Smooth muscle cell (in vitro differentiated cells): ENCODE measurements at regions not wholly inside any gene's neighbourhood (a gene's known extent, or its start where the extent isn't known, plus 50 kb on each side); places are given as distances from the start of the nearest gene placed in this dataset.

Experiments
- DNase-seq: peaks from one replicate; lab custom pipeline; 2025; ENCODE audit not compliant: unreplicated experiment; lab: John Stamatoyannopoulos, UW
- H2AFZ ChIP-seq: fragments of 200-600 bp; sonication (generic); 2 replicates; pipeline ENCODE4 v1.6.0; 2016; ENCODE audit warnings: antibody characterized with exemption, low read depth, mild to moderate bottlenecking
- H3F3A ChIP-seq: fragments of 200-600 bp; sonication (generic); 2 replicates; pipeline ENCODE4 v1.6.0; 2017; ENCODE audit warnings: antibody characterized with exemption, low read depth
- H3K27ac ChIP-seq: fragments of 200-600 bp; sonication (generic); 2 replicates; pipeline ENCODE4 v1.5.1; 2016; ENCODE audit warnings: low read depth, mild to moderate bottlenecking
- H3K27me3 ChIP-seq: fragments of 200-600 bp; sonication (generic); 2 replicates; pipeline ENCODE4 v1.6.1; 2016; ENCODE audit warnings: low read depth, mild to moderate bottlenecking
- H3K36me3 ChIP-seq: fragments of 200-600 bp; sonication (generic); 2 replicates; pipeline ENCODE4 v1.5.1; 2016; ENCODE audit warnings: low read depth
- H3K4me1 ChIP-seq: fragments of 200-600 bp; sonication (generic); 2 replicates; pipeline ENCODE4 v1.5.1; 2016; ENCODE audit warnings: low read depth
- H3K4me2 ChIP-seq: fragments of 200-600 bp; sonication (generic); 2 replicates; pipeline ENCODE4 v1.6.0; 2016; ENCODE audit warnings: mild to moderate bottlenecking
- H3K4me3 ChIP-seq: fragments of 200-600 bp; sonication (generic); 2 replicates; pipeline ENCODE4 v1.5.1; 2016; ENCODE audit warnings: mild to moderate bottlenecking
- H3K79me2 ChIP-seq: fragments of 200-600 bp; sonication (generic); 2 replicates; pipeline ENCODE4 v1.6.0; 2016; ENCODE audit warnings: low read depth, mild to moderate bottlenecking
- H3K9ac ChIP-seq: fragments of 200-600 bp; sonication (generic); 2 replicates; pipeline ENCODE4 v1.6.0; 2016; ENCODE audit warnings: low read depth
- H3K9me3 ChIP-seq: fragments of 200-600 bp; sonication (generic); replicated peaks from 2 replicates; pipeline ENCODE4 v1.5.1; 2016; ENCODE audit warnings: low read depth
- H4K20me1 ChIP-seq: fragments of 200-600 bp; sonication (generic); 2 replicates; pipeline ENCODE4 v1.6.0; 2016; ENCODE audit warnings: low read depth
- WGBS: methylation state at CpG from one replicate; pipeline ENCODE4 v1.1.7; 2016; ENCODE audit warnings: low lambda C conversion rate; 5-methylcytosine and 5-hydroxymethylcytosine counted together
- TF ChIP-seq, protein P1 (sequence below): fragments of 200-600 bp; sonication (generic); IDR thresholded peaks from 2 replicates; pipeline ENCODE4 v1.5.1; 2017; ENCODE audit warnings: borderline replicate concordance, mild to moderate bottlenecking, antibody characterized with exemption; ENCODE audit not compliant: insufficient read depth, poor library complexity, severe bottlenecking

DNA sequence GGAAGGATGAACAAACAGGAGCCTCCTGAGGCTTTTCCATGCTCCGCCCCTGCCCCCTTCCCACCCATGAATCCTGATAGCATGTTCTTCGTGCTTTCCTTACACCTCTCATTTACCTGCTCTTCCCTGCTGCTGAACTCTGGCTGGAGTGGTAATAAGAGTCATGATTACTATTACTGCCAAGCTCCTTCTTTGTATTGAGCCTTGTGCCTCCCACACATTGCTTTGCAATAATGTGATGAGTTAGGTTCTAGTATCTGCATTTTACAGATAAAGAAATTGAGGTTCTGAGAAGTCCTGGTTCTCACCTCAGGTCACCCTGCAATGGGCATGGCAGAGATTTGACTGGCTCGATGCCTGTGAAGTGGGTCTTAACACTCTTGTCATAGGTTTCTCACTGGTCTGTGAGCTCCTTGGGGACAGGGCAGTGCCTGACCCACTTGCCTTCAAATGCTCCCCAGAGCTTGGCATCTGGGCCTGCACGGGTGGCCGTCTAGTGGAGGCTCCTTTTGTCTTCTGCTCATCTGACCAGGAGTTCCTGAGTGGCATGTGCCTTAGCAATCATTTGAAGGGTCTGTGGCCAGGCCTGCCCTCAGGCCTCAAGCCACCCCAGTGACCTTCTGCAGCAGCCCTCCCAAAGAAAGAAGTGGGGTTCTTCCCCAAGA, 309.2 kb upstream of the ZMIZ1 start:
- no peak for DNase-seq
- no peaks in the 10 kb centered on the region for H3K79me2 ChIP-seq
- H3F3A ChIP-seq, result peaks cover 33% of the 10 kb centered on the region
- no peak overlapping the region for H3K4me2 ChIP-seq
- no peak overlapping the region for H3K9ac ChIP-seq
- H4K20me1 ChIP-seq, result no peaks in the 10 kb centered on the region
- H3K36me3 ChIP-seq, result no peaks in the 10 kb centered on the region
- 75% methylated on average over 5 of the region's 5 CpGs for WGBS
- peaks cover 12% of the 10 kb centered on the region for H3K4me1 ChIP-seq
- no peak overlapping the region for H3K4me3 ChIP-seq
- H3K9me3 ChIP-seq, result no peaks in the 10 kb centered on the region
- no peaks in the 10 kb centered on the region for H3K27me3 ChIP-seq
- no peak overlapping the region for H2AFZ ChIP-seq
- TF ChIP-seq, protein P1, sequence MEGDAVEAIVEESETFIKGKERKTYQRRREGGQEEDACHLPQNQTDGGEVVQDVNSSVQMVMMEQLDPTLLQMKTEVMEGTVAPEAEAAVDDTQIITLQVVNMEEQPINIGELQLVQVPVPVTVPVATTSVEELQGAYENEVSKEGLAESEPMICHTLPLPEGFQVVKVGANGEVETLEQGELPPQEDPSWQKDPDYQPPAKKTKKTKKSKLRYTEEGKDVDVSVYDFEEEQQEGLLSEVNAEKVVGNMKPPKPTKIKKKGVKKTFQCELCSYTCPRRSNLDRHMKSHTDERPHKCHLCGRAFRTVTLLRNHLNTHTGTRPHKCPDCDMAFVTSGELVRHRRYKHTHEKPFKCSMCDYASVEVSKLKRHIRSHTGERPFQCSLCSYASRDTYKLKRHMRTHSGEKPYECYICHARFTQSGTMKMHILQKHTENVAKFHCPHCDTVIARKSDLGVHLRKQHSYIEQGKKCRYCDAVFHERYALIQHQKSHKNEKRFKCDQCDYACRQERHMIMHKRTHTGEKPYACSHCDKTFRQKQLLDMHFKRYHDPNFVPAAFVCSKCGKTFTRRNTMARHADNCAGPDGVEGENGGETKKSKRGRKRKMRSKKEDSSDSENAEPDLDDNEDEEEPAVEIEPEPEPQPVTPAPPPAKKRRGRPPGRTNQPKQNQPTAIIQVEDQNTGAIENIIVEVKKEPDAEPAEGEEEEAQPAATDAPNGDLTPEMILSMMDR, result no peak
- no peak overlapping the region for H3K27ac ChIP-seq

DNA sequence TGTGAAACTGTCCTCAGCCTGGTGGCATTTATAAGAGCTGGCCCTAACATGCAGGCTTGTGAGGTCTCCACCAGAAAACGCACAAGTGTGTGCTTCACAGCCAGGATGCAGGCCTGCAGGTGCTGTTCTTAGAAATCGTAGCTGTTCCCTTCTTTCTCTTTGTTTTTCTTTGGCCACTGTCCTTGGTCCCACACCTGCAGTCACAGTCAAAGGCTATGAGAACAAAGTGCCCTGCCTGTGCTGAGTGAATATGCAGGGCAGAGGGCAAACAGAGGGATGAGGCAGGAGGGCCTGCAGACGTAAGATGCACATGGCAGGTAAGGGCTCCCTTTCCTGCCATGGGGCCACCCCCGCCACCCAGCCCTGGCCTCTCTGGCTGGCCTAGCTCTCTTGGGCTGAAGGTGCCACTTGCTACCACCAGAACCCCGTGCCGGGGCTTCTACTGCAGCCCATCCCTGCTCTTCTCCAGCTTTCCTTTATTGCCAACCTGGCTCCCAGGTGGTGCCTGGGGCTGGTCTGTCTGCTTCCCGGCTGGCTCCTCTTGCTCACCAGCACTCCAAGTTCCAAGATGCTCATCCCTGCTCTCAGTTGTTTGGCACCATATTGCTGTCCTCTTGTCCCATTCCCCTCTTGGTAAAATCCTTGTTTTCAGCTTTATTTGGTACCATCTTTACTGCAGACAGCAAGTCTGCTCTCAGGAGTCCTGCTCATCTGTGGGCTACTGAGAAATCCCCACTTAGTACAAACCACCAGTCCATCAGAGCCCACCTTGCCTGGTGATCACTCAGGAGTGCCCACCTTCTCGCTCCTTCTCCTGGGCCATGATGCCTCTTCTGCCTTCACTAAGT, 308.1 kb upstream of the ZMIZ1 start:
- no peaks in the 10 kb centered on the region for H3K36me3 ChIP-seq
- H3K9me3 ChIP-seq, result no peaks in the 10 kb centered on the region
- H3K79me2 ChIP-seq, result no peaks in the 10 kb centered on the region
- no peak for DNase-seq
- no peak overlapping the region for H3K27ac ChIP-seq
- no peak overlapping the region for H3K4me3 ChIP-seq
- H3K4me1 ChIP-seq, result peaks cover 1% of the 10 kb centered on the region
- H3K27me3 ChIP-seq, result no peaks in the 10 kb centered on the region
- TF ChIP-seq, protein P1, result no peak
- H2AFZ ChIP-seq, result no peak overlapping the region
- no peaks in the 10 kb centered on the region for H4K20me1 ChIP-seq
- H3K9ac ChIP-seq, result no peak overlapping the region
- WGBS, result 93% methylated on average over 8 of the region's 8 CpGs
- peaks cover 30% of the 10 kb centered on the region for H3F3A ChIP-seq
- H3K4me2 ChIP-seq, result no peak overlapping the region

DNA sequence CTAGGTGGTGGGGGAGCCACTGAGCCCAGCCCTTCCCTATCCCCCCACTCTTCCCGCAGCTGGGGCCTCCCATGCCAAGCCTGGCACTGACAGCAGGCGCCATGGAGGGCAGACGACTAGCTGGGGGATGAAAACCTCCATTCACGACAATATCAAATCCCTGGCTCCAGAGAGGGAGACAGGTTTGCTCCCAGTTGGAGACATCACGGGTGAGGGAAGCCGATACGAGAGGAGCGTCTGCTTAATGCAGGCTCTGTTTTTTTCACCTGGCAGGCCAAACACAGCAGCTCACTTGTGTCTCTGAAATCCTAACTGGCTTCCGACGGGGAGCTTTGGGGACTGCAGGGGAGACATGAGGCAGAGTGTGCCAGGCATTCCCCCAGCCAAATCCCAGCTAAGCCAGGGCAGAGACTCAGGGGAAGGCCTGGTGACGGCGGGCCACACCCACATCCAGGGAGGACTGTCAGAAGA, 307.4 kb upstream of the ZMIZ1 start:
- no peaks in the 10 kb centered on the region for H3K4me1 ChIP-seq
- whole genome bisulfite sequencing, result 74% methylated on average over 12 of the region's 12 CpGs
- no peak overlapping the region for H3K27ac ChIP-seq
- DNase-seq, result no peak
- H3K9ac ChIP-seq, result no peak overlapping the region
- H3K27me3 ChIP-seq, result no peaks in the 10 kb centered on the region
- peak overlapping the region; percentile 36 for H2AFZ ChIP-seq
- H3K36me3 ChIP-seq, result no peaks in the 10 kb centered on the region
- H3K9me3 ChIP-seq, result no peaks in the 10 kb centered on the region
- no peaks in the 10 kb centered on the region for H3K79me2 ChIP-seq
- H3F3A ChIP-seq, result peaks cover 24% of the 10 kb centered on the region
- H4K20me1 ChIP-seq, result no peaks in the 10 kb centered on the region
- TF ChIP-seq, protein P1, result no peak
- no peak overlapping the region for H3K4me3 ChIP-seq
- no peak overlapping the region for H3K4me2 ChIP-seq
